Ovary (tissue), 3 donors: ENCODE measurements at regions not wholly inside any gene's neighbourhood (a gene's known extent, or its start where the extent isn't known, plus 50 kb on each side); places are given as distances from the start of the nearest gene placed in this dataset.

ENCODE experiments used
- EP300 ChIP-seq: sonication (generic); formaldehyde crosslinking; IDR thresholded peaks from one replicate; pipeline ENCODE4 v1.6.1; 2017; ENCODE audit warnings: antibody characterized with exemption
- POLR2A ChIP-seq: fragments of 450-650 bp; IDR thresholded peaks from one replicate; pipeline ENCODE4 v1.6.1; 2017; ENCODE audit warnings: antibody characterized with exemption, mild to moderate bottlenecking, moderate library complexity
- TF ChIP-seq, protein P1 (sequence below), 3 donors: fragments of 450-650 bp in 2 of 3; fragments of 200-600 bp in 1 of 3; IDR thresholded peaks; one replicate each; pipeline versions ENCODE4 v1.5.1 to v1.8.0; 2016 to 2022; ENCODE audit warnings: antibody characterized with exemption in 3 of 3, mild to moderate bottlenecking in 1 of 3
- donor health status: DM: no; HTN: no; CAD: no.

DNA sequence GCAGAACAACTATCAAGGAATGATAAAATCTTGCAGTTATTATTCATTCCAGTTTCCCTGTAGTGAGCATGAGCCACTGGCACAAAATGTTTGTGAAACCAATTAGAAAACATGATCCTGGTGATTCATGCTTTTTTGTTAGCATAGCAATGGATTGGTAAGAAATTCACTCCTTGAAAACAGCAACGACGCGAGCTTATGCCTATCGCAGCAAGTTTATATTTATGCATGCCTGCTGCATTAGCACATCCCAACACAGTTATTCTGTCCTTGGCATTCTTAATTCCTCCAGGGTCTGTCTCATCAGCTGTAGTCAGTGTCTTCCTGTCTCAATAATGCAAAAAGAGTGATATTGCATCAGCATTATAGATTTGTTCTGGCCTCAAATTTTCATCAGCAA lies 975.9 kb downstream of the STIM2 start:
- TF ChIP-seq, protein P1, sequence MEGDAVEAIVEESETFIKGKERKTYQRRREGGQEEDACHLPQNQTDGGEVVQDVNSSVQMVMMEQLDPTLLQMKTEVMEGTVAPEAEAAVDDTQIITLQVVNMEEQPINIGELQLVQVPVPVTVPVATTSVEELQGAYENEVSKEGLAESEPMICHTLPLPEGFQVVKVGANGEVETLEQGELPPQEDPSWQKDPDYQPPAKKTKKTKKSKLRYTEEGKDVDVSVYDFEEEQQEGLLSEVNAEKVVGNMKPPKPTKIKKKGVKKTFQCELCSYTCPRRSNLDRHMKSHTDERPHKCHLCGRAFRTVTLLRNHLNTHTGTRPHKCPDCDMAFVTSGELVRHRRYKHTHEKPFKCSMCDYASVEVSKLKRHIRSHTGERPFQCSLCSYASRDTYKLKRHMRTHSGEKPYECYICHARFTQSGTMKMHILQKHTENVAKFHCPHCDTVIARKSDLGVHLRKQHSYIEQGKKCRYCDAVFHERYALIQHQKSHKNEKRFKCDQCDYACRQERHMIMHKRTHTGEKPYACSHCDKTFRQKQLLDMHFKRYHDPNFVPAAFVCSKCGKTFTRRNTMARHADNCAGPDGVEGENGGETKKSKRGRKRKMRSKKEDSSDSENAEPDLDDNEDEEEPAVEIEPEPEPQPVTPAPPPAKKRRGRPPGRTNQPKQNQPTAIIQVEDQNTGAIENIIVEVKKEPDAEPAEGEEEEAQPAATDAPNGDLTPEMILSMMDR (IDR thresholded peaks at IDR 0.05) = no peak
- TF ChIP-seq POLR2A (no peak), EP300 (no peak)
